Parathyroid adenoma (tissue), 2 donors: ENCODE measurements at regions not wholly inside any gene's neighbourhood (a gene's known extent, or its start where the extent isn't known, plus 50 kb on each side); places are given as distances from the start of the nearest gene placed in this dataset.

Experiments
- H2AFZ ChIP-seq: fragments of 300-600 bp; sonication (generic); one replicate; pipeline ENCODE4 v1.7.0; 2017; ENCODE audit warnings: antibody characterized with exemption, mild to moderate bottlenecking
- H3K27ac ChIP-seq: fragments of 300-600 bp; sonication (generic); one replicate; pipeline ENCODE4 v1.7.0; 2017
- H3K27me3 ChIP-seq: fragments of 300-600 bp; sonication (generic); one replicate; pipeline ENCODE4 v1.7.0; 2017; ENCODE audit warnings: low read length; ENCODE audit not compliant: control insufficient read depth, insufficient read depth
- H3K36me3 ChIP-seq: fragments of 300-600 bp; sonication (generic); one replicate; pipeline ENCODE4 v1.7.0; 2017; ENCODE audit warnings: low read length; ENCODE audit not compliant: control insufficient read depth, insufficient read depth
- H3K4me1 ChIP-seq: fragments of 300-600 bp; sonication (generic); one replicate; pipeline ENCODE4 v1.7.0; 2017; ENCODE audit warnings: control low read depth
- H3K4me2 ChIP-seq: fragments of 300-600 bp; sonication (generic); one replicate; pipeline ENCODE4 v1.7.0; 2017; ENCODE audit warnings: low read length
- H3K4me3 ChIP-seq: fragments of 300-600 bp; sonication (generic); one replicate; pipeline ENCODE4 v1.7.0; 2017; ENCODE audit warnings: low read depth, low read length
- H3K79me2 ChIP-seq: fragments of 300-600 bp; sonication (generic); one replicate; pipeline ENCODE4 v1.7.0; 2017; ENCODE audit warnings: control low read depth
- H3K9ac ChIP-seq: fragments of 300-600 bp; sonication (generic); one replicate; pipeline ENCODE4 v1.7.0; 2017; ENCODE audit warnings: mild to moderate bottlenecking
- H3K9me3 ChIP-seq: fragments of 300-600 bp; sonication (generic); one replicate; pipeline ENCODE4 v1.7.0; 2017; ENCODE audit warnings: low read length; ENCODE audit not compliant: control insufficient read depth
- CTCF ChIP-seq: fragments of 300-600 bp; sonication (generic); IDR thresholded peaks from one replicate; pipeline ENCODE4 v1.7.0; 2017; ENCODE audit warnings: antibody characterized with exemption, mild to moderate bottlenecking
- donor health status: primary hyperparathyroidism.

- H3K27ac ChIP-seq: no peak overlapping the region
- no peaks in the 10 kb centered on the region for H3K9me3 ChIP-seq
- H3K79me2 ChIP-seq: peaks cover 72% of the 10 kb centered on the region
- no peak overlapping the region for H3K9ac ChIP-seq
- H3K4me1 ChIP-seq: peaks cover 23% of the 10 kb centered on the region
- no peak overlapping the region for H3K4me2 ChIP-seq
- no peaks in the 10 kb centered on the region for H3K27me3 ChIP-seq
- H3K4me3 ChIP-seq: no peak overlapping the region
- H3K36me3 ChIP-seq: no peaks in the 10 kb centered on the region
- no peak for TF ChIP-seq CTCF
- no peak overlapping the region for H2AFZ ChIP-seq
These were observed 50.3 kb downstream of the UTRN start for GRCh38 chr6:144335311-144335861.

DNA sequence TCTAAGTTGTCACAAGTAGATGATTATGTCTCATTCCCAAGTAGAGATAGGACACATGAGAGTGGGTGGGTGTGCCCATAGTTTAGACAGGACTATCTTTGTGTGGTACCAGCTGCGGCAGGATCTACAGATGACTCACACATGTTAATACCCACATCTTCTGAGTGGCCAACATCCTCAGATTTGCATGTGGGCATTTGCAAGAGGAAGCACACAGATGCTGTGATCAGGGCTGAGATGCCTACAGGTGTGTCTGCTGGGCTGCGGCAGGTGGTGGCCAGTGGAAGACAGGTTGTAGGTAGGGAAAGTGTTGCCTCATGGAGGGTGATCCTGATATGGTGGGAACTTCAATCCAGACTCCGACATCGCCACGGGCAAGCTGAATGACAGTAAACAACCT is 50.8 kb downstream of the UTRN start:
- no peak for TF ChIP-seq CTCF
- Histone ChIP-seq H3K9me3 (no peaks in the 10 kb centered on the region), H3K36me3 (no peaks in the 10 kb centered on the region), H3K4me1 (peaks cover 23% of the 10 kb centered on the region), H3K27me3 (no peaks in the 10 kb centered on the region), H3K4me3 (no peak overlapping the region), H3K4me2 (peak overlapping the region; percentile 27), H3K79me2 (peaks cover 72% of the 10 kb centered on the region), H2AFZ (no peak overlapping the region), H3K27ac (no peak overlapping the region), H3K9ac (no peak overlapping the region)

GRCh38 chr6:144336900-144337299 is 51.8 kb downstream of the UTRN start:
- Histone ChIP-seq H3K4me2 (no peak overlapping the region), H3K36me3 (no peaks in the 10 kb centered on the region), H2AFZ (no peak overlapping the region), H3K9ac (no peak overlapping the region), H3K4me3 (no peak overlapping the region), H3K27ac (no peak overlapping the region), H3K27me3 (no peaks in the 10 kb centered on the region), H3K79me2 (peaks cover 70% of the 10 kb centered on the region), H3K9me3 (no peaks in the 10 kb centered on the region), H3K4me1 (peaks cover 22% of the 10 kb centered on the region)
- TF ChIP-seq CTCF: no peak

- peaks cover 67% of the 10 kb centered on the region for H3K79me2 ChIP-seq
- TF ChIP-seq CTCF: no peak
- no peaks in the 10 kb centered on the region for H3K27me3 ChIP-seq
- H3K9me3 ChIP-seq: no peaks in the 10 kb centered on the region
- no peak overlapping the region for H3K9ac ChIP-seq
- H3K4me2 ChIP-seq: no peak overlapping the region
- H3K4me3 ChIP-seq: no peak overlapping the region
- H3K36me3 ChIP-seq: no peaks in the 10 kb centered on the region
- no peak overlapping the region for H2AFZ ChIP-seq
- H3K4me1 ChIP-seq: peaks cover 22% of the 10 kb centered on the region
- H3K27ac ChIP-seq: no peak overlapping the region
These were observed 53.3 kb downstream of the UTRN start for GRCh38 chr6:144338474-144338873.

DNA sequence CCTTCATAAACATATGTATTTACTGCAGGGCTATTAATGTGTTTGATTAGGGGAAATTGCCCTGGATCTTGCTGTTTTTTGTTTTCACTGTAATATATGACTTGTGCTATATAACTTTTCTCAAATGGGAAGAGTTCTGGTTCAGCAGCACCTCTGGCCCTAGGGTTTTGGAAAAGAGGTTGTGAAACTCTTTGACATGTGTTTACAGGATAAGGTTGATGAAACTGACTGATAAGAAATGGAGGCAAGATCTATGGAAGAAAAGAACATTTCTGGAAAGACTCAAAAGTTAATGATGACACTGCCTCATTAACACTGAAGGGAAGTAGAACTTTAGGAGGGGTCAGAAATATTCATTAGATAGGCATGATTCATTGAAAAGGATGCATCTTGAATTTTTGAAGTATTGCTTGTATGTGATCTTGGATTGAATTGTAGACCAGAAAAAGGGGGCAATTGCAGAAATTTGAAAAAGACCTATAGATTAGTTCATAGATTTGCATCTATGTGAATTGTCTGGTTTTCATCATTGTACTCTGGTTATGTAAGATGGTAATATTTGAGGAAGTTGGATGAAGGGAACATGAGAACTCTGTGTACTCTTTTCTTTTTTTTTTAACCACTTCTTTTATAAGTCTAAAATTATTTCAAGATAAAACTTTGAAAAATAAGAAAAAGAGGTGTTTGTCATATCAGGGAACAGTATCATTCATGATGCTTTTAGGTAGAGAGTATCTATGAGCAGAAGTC is 54.0 kb downstream of the UTRN start:
- H3K4me1 ChIP-seq: peaks cover 22% of the 10 kb centered on the region
- H2AFZ ChIP-seq: no peak overlapping the region
- no peak for TF ChIP-seq CTCF
- no peak overlapping the region for H3K27ac ChIP-seq
- no peaks in the 10 kb centered on the region for H3K36me3 ChIP-seq
- no peak overlapping the region for H3K4me3 ChIP-seq
- H3K9me3 ChIP-seq: no peaks in the 10 kb centered on the region
- H3K27me3 ChIP-seq: no peaks in the 10 kb centered on the region
- H3K9ac ChIP-seq: no peak overlapping the region
- peak overlapping the region; percentile 8 for H3K4me2 ChIP-seq
- peaks cover 64% of the 10 kb centered on the region for H3K79me2 ChIP-seq
